ENCODE measurements at regions not wholly inside any gene's neighbourhood (a gene's known extent, or its start where the extent isn't known, plus 50 kb on each side); places are given as distances from the start of the nearest gene placed in this dataset.

DNA sequence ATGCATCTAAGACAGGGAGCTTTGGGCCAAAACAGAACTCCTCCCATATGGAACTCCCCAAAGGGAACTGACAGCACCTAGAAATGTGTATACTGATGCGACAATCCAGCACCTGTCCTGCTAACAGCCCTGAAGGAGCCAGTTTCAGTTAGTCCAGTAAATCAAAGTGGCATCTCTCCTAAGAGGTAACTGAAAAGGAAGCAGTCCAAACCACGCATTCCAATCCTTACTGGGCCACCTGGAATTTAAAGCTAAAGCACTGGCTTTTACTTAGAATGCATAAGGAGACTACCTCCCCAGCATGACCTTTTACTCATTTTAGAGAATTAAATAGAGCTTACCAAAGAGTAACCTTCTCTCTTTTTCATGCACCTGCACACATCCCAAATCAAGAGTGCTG lies 586.8 kb upstream of the PITX2 start:
- TF ChIP-seq PAX5 (IDR thresholded peaks at IDR 0.05; ENCODE audit: insufficient read depth, low read length, severe bottlenecking) (no peak), TAF1 (IDR thresholded peaks at IDR 0.05; ENCODE audit: low read depth, low read length) (no peak), POLR2A (IDR thresholded peaks at IDR 0.05; ENCODE audit: low read depth, low read length) (no peak), POLR2AphosphoS5 (IDR thresholded peaks at IDR 0.05; ENCODE audit: low read depth, low read length) (no peak), SPI1 (IDR thresholded peaks at IDR 0.05; ENCODE audit: low read depth, low read length) (no peak)
